NOMO-1 treated with dmso at 0.1 percent for 144 hours (cell line): ENCODE measurements at regions not wholly inside any gene's neighbourhood (a gene's known extent, or its start where the extent isn't known, plus 50 kb on each side); places are given as distances from the start of the nearest gene placed in this dataset.

Source experiments
- DNase-seq: peaks from one replicate; lab custom pipeline; 2025; ENCODE audit not compliant: unreplicated experiment; lab: John Stamatoyannopoulos, UW

DNA sequence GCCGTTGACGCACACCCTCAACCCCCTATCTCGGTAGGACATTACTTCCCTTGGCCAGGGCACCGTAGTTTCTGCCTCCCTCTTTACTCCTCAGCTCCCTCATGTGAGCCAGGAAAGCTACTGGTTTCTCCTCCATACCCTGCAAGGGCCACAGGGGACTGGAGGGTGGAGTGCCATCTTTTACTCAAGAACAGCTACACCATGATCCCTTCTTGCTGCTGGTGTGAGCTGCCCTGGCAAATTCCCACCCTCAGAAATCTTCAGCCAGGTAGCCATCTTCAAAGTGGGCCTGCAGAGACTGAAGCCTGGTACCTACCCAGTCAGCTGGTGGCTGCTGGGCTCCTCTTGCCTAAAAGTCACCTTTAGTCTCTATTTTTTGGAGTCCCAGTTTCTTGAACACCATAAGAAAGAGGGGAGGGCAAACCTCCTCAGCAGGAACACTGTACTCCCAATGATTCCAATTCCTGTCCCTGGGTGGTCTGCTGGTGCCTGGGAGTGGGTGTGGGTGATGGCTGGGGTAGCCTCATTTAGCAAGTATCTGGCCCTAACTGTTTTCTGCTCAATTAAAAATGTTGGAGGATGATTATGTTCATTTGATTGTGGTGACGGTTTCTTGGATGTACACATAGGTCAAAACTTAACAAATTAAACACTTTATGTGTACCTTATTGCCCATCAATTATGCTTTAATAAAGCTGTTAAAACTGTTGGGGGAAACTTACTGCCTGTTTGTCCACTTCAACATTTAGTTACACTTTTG lies 105.0 kb upstream of the NPY start:
- DNase-seq = no peak

DNA sequence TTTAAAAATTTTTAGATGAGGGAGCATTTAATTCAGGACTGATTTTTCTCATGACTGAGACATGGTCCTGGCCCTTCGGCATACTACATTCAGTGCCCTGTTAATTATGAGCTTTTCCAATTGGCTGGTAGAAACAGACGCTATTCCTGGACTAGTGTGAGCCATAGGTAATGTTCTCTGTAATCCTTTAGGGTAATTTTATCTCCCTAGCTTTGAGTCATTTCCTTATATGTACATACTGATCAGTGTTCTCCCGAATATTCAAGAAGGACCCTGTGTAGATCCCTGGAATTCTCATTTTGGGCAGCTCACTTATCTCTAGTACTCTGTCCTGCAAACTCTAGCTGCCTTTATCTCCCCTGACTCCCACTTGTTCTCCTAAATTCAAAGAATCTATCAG lies 92.6 kb upstream of the NPY start:
- DNase-seq = no peak

- no peak for DNase-seq
Observed at GRCh38 chr7:24192053-24192452, 91.9 kb upstream of the NPY start.

DNA sequence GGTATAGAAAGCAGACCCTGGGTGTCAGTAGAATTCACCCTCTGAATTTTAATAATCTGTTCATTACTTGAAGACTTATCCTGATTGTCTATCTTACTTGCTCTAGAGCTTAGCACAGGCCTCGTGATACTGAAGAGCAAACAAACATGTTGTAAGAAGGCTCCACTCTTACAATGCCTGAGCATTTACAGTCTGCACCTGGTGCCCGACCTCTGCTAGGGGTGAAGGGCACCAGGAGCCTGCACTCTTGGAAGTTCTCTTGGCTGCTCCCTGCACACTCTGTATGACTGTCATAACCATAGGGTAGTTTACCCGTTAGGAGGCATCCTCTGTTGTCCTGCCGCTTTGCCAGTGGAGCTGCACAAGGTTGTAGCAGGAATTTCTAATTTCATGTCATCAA lies 91.3 kb upstream of the NPY start:
- DNase-seq = no peak

GRCh38 chr7:24197852-24198251 lies 86.1 kb upstream of the NPY start:
- DNase-seq = no peak

DNA sequence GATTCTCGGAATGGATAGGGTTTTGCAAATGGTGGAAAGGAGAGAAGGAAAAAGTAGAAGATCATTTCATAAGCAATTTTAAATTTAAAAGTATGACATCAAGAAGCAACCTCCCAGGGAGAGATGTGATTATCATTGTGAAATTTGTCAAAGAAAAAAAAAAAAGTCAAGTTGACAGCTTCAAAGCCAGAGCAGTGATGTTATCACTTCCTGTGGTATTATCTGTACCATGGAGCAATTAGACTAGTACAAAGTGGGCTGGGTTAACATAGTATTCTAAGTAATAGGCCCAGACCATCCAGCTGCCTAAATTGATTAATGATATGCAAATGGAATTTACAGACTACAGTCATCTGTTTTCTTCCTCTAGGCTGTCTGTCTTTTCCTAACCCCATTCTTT lies 84.0 kb upstream of the NPY start:
- no peak for DNase-seq

- no peak for DNase-seq
Observed at GRCh38 chr7:24200407-24200966, 83.5 kb upstream of the NPY start.

- DNase-seq = no peak
Observed at GRCh38 chr7:24201226-24201625, 82.8 kb upstream of the NPY start.

- no peak for DNase-seq
Observed at GRCh38 chr7:24212073-24212472, 71.9 kb upstream of the NPY start.

GRCh38 chr7:24213311-24213710 lies 70.7 kb upstream of the NPY start:
- DNase-seq = no peak

- no peak for DNase-seq
Observed at GRCh38 chr7:24214670-24215069, 69.3 kb upstream of the NPY start.

GRCh38 chr7:24216576-24217125 lies 67.3 kb upstream of the NPY start:
- DNase-seq = no peak

GRCh38 chr7:24221500-24221899 lies 62.5 kb upstream of the NPY start:
- no peak for DNase-seq

DNA sequence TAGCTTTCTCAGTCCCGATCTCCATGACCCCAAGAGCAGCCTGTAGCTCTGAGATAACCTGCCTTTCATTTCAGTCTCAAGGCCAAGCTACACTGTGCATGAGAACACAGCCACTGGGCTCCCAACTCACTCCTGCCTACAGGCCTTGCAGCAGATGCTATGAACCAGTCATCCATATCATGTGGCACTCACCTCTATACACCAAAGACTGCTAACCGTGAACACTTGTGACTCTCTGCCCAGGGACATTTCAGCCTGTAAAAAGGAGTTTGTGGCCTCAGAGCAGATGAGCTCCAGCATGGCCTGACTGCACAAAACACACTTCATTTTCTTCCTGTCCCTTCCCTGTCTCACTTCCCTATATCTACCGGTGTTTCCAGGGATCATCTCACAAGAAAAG lies 56.9 kb upstream of the NPY start:
- no peak for DNase-seq

- DNase-seq = no peak
Observed at GRCh38 chr7:24227603-24228359, 56.2 kb upstream of the NPY start.

DNA sequence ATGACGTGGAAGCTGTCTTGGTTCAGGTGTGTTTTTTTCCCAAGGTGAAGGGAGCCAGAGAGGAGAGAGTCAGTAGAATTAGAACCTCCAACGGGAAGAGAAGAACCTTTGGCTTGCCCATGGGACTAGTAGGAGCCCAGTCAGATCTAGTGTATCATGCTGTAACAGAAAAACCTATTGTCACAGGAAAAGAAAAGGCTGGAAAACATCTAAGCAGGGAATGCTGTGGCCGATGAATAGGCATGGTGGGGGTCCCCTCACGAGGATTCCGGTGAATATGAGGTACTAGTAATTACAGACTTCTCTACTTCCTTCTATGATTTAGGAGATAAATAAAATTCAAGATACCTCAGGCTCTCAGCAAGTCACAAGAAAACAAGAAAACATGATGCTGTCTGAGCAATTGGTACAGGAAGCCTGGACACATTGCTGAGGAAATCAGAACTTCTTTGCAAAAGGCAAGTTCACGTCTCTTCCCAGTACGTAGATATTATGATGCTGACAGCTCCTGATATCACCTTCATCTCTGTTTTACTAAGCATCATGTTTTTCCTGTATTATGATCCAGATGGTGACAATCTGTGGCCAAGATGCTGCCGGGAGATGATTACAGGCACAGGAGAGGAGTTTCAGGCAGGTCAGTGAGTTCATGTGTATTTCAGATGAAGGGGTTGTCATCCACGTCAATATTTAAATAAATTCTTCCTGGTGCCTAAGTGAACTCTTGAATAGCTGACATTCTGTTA lies 54.3 kb upstream of the NPY start:
- no peak for DNase-seq

GRCh38 chr7:24231493-24231892 lies 52.5 kb upstream of the NPY start:
- no peak for DNase-seq

GRCh38 chr7:24233386-24233785 lies 50.6 kb upstream of the NPY start:
- DNase-seq = no peak
